Dermis blood vessel endothelial cell (primary cell): ENCODE measurements at regions not wholly inside any gene's neighbourhood (a gene's known extent, or its start where the extent isn't known, plus 50 kb on each side); places are given as distances from the start of the nearest gene placed in this dataset.

ENCODE experiments used
- DNase-seq: peaks from one replicate; pipeline ENCODE4 v3.0.0; 2010

- no peak for DNase-seq
Observed at GRCh38 chr10:113376428-113376827, 176.4 kb upstream of the HABP2 start.

GRCh38 chr10:113379091-113379490 is 173.8 kb upstream of the HABP2 start:
- DNase-seq: no peak

DNA sequence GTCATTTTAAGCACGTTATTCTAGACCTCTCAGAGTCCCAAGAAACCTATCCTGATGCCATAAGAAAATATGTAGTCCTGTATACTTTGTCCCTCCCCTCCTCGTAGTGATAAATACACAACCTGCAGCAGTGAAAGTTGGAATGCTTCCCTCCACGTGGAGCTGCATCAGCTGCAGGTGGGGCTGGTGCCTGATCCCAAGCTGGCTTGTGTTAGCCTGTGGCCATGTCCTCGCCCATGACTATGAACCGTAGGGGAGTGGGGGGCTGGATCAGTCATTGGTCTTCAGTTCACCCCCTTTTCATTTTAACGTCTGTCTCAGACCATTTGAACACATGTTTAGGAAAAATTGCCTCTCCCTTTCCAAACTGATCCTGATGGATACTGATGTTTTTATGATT is 171.4 kb upstream of the HABP2 start:
- DNase-seq: peak; percentile 3

DNA sequence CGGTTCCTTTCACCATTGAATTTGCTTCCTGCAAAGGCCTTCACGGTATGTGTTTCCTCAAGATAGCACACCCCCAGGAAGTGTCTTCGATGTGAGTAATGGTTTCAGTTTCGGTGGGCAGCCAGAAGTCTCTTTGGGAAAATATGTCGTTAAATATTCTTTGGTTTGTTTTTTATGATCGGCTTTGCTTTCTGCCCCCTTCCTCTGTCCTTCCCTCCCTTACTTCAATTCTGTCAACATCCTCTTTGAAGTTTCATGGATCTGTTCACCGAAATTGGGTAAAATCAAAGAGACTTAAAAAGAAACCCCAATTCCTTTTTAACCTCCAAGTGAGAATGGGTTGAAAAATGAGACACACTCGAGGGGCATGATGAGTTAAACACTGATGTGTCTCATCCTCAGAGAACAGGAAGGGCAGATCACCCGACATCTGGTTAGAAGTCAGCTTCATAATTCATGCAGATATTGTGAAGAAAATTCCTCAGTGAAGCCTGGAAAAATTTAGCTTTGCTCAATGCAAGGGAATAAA is 170.8 kb upstream of the HABP2 start:
- DNase-seq: peak; percentile 84

- DNase-seq: peak; percentile 6
Observed at GRCh38 chr10:113382691-113383090, 170.2 kb upstream of the HABP2 start.

DNA sequence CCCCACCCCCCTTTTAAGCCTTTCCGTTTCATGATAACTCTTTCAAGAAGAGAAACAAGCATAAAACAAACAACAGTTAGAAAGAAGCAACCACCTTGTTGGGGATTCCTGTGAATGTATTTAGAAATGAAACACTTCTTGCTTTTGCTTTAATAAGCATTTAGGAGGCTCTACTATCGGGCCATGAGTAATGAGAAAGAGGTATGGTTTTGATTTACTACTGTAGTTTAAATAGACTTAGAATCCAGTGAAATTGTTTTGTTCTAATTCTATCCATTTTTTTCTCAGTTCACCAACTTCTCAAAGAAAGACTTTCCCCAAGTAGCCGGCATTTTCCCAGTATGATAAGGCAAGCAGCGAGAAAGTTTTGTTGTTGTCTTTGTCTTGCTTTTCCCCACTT is 168.7 kb upstream of the HABP2 start:
- no peak for DNase-seq

DNA sequence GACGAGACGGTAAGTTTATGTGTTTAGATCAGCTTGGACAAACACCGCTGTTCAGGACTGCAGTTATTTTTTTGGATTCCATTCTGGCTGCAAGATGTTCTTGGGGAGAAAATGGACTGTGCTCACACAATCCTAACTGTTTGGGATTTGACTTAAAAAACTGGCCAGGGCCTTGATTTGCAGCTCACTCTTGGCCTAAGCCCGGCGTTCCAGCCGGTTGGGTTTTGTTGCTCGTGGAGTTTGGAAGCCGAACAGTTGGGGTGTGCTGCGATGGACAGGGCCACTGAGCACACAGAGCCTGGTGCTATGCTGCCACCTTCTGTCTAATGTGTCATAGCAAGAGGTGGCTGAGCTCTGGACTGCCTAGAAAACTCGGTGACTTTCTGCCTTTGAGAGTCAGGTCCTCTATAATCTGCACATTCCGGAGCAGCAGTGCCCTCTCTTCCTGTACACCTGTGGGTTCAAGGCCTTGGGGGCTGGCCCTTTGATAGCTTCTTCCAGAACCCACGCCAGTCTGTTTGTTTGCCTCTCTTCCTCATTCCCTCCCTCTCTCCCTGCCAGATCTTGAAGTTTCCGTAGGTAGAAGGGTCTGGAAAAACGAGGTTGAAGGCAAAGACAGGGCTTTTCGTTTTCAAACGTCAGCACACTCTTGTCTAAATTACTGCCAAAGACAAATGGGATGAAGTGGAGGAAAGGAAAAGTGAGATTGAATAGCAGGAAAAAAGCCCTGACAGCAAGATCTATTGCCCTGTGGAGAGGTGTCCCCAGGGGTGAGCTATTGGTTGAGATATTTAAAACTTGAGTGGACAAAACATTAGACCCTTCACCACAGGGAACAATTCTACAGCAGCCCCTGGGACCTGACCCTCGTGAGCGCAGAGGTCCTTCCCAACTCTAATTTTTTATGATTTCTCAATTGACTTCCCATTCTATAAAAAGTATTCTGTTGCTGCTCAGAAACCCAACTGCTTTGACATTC is 167.5 kb upstream of the HABP2 start:
- peak; percentile 91 for DNase-seq

- DNase-seq: peak; percentile 30
Observed at GRCh38 chr10:113386005-113386404, 166.8 kb upstream of the HABP2 start.

GRCh38 chr10:113389969-113390368 is 162.9 kb upstream of the HABP2 start:
- DNase-seq: no peak

GRCh38 chr10:113390896-113391295 is 162.0 kb upstream of the HABP2 start:
- DNase-seq: no peak

DNA sequence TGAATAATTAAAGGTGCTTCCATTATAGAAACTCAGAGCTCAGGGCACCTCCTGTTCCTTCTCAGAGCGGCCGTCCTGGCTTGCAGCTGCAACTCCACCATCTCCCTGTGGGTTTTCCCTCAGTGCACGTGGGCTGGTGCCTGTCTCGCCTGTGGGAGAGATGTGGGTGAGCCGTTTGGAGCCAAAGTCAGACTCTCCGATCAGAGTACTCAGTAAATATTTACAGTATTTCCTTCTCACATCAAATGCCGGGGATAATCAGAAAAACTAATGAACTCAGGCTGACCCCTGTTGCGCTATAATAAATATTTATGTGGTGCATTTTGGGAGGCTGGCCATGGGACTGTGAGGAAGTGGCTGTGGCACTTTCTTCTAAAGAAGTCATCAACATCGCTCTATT is 155.8 kb upstream of the HABP2 start:
- DNase-seq: no peak

DNA sequence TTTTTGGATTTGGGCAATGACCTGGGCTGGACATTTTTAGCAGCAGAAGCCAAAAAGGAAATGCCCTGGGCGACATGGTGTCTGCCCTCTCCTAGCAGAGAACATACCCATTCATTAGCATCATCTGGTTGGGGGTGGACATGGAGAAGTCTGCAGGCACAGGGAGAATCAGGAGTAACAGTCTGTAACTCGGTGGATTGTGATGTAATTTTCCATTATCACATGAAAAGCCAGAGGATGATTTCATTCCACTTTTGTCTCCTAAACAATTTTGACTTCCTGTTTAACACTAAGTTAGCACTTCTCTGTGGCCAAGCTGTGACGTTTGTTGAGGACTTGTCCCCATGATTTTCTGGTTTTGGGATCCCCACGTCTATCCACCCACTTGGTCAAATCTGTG is 153.8 kb upstream of the HABP2 start:
- no peak for DNase-seq

GRCh38 chr10:113402602-113403001 is 150.3 kb upstream of the HABP2 start:
- DNase-seq: no peak

DNA sequence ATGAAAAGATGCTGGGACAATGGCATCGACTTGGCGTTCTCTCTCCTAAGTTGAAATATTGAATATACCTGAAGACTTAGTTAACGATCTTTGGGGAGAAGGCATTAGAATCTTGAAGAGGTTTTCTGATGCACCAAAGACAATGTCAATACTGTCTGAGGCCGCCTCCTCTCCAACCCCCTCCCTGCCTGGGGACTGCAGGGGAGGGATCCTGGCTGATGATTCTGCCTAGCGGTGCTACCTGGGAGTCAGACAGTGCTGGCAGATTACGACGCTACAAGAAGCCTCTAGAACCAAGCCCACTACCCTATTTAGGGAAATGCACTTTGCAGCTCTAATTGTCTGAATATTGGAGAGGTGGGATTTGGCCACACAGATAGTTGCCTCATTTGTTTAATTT is 145.6 kb upstream of the HABP2 start:
- no peak for DNase-seq

DNA sequence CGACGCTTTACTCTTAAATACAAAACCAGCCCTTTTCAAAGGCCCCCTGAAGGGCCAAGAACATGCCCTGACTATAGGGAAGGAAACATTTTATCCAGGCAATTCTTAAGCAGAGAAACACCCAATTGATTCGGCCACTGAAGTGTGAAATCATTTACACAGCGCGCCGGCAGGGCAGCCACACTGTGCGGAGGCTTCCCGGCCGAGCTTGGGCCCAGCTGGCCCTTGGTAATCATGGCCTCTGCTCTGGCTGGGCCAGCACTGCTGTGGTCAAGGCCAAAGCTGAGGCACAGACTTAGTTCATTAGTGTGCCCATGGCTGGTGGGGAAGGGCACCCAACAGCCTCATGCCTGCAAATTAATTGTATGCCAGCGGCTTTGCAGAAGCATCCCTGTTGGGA is 143.7 kb upstream of the HABP2 start:
- DNase-seq: no peak

GRCh38 chr10:113410618-113411017 is 142.2 kb upstream of the HABP2 start:
- DNase-seq: no peak

DNA sequence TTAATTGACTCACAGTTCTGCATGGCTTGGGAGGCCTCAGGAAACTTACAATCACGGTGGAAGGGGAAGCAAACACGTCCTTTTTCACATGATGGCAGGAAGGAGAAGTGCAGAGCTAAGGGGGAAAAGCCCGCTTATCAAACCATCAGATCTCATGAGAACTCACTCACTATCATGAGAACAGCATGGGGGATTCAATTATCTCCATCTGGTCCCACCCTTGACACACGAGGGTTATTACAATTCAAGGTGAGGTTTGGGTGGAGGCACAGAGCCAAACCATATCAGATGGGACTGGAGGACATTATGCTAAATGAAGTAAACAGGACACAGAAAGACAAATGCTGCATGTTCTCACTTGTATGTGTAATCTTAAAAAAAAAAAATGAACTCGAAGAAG is 141.4 kb upstream of the HABP2 start:
- DNase-seq: no peak

GRCh38 chr10:113412161-113412560 is 140.7 kb upstream of the HABP2 start:
- DNase-seq: no peak

DNA sequence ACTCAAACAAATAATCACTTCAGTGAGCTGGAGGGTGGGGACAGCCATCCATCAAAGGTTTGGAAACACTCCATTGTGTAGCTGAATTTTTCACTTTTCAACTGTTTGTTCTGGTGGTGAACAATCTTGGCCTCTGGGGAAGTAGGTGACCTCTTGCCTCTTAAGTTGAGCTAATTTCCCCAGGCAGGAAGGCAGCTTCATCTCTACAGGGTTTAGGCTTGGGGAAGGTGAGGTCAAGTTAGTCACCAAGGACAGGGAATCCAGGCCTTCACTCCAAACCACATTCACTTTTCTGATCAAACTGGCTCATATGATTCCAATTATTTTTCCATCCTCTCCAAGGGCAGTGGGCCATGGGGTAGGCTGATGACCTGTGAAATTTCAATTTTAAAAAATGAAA is 138.3 kb upstream of the HABP2 start:
- DNase-seq: no peak

DNA sequence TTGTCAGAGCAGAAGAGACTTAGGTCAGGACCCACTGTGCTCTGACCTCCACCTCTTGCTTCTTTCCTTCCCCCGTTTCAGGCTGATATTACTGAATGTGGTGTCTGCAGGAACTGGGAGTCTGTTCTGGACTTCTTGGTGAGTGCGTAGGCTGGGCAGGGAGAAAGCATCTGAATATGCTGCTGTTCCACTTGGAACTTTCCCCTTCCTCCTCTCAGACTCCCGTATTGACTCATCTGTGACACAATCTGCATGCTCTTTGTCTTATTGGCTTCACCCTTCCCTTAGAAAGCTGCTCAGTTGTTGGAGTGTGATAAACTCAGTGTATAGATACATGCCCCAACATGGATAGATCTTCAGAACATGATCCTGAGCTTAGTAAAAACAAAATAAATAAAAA is 137.6 kb upstream of the HABP2 start:
- DNase-seq: no peak

DNA sequence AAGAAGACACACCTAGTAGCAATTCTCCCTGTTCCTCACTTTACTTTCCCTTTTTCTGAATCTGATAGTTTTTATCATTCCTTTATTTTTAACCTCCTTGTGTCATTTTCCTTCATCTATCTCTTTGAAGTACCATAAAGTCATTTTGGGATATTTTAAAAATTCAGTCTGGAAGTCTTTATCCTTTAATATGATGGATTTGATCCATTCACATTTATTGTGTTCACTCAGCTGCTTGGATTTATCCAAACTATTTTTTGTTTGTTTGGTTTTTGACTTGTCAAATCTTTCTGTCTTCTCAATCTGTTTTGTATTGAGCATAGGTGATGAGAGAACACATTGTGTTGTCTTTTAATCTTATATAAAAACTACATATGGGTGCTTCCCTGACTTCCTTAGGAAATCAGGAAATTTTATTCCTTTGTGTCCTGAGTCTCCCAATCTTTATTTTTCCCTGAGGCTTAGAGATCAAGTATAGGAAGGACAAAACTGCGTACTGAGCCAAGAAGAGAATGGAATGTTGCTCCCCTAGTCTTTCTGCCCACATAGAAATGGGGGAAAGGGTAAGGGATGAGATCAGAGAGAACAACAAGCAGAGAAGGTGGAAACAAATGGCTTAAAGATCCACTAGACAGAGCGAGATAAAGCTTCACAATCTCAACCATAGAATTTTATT is 132.7 kb upstream of the HABP2 start:
- DNase-seq: no peak

DNA sequence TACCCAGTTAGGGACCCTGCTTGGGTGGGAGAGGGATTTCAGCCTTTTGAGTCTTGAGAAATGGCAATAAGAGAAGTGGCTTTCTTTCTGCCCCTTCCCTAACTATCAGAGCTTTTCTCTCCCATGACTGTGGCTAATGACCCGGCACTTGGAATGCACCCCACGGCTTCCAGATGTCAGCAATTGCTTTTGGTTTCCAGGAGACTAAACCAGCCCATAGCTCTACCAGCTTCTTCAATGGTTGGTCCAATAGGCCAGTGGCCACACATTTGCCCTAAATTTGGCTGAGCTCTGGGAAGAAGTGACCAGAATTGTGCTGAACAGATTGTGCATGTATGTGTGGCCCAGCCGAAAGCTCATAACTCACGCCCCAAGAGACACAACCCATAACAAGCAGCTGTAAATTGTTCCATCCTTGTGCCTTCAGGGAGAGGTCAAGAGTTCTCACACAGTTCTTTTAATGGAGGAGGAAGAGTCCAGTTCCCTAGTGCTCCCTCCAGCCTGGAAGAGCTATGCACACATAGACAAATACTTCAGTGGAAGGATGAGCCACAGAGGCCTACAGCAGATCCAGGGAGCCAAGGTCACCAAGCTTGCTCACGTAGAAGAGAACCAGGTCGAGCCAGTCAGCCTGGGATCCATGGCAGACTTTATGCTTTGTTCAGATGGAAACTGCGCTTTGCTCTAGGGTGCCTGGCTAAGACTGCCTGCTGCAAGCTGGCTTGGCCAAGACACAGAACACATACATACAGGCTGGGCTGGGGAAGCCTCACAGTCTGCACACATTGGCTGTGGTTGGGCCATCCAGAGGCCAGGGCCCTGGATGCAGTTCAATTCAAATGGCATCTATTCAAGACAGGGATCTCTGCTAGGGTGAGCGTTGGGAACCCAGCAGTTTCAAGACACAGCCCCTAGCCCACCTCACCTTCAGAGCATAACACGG is 131.8 kb upstream of the HABP2 start:
- DNase-seq: no peak

DNA sequence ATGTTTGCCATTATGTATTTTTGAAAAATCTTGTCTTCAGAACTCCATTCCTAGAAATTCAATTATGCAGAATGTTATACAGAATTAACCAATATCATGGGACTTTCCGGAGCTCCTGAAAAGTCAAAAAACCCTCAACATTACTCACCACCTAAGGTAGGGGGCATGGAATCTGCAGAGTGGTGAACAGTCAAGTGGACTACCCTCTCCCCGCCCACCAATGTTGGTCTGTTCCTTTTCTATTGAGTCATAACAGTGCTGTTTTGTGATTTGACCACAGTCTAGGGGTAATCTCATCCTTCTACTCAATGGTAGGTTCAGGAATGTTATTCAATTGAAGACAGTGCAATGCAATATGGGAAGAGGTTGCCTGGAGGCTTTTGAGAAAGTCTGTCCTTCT is 130.5 kb upstream of the HABP2 start:
- DNase-seq: no peak
